Astrocyte (in vitro differentiated cells and primary cell): ENCODE measurements at regions not wholly inside any gene's neighbourhood (a gene's known extent, or its start where the extent isn't known, plus 50 kb on each side); places are given as distances from the start of the nearest gene placed in this dataset.

Source experiments
- CTCF ChIP-seq: IDR thresholded peaks from 2 replicates; pipeline ENCODE4 v1.5.1; 2011; ENCODE audit warnings: low read depth, mild to moderate bottlenecking, inconsistent platforms, low read length, moderate library complexity; ENCODE audit not compliant: insufficient read depth
- EZH2 ChIP-seq: IDR thresholded peaks from 2 replicates; pipeline ENCODE4 v1.6.1; 2012; ENCODE audit warnings: mild to moderate bottlenecking, low read length, inconsistent platforms; ENCODE audit not compliant: insufficient read depth

- no peak for TF ChIP-seq CTCF
- TF ChIP-seq EZH2, result no peak
Observed at GRCh38 chr6:4415549-4415948, 280.2 kb upstream of the ECI2 start.
